ENCODE measurements at regions not wholly inside any gene's neighbourhood (a gene's known extent, or its start where the extent isn't known, plus 50 kb on each side); places are given as distances from the start of the nearest gene placed in this dataset.

DNA sequence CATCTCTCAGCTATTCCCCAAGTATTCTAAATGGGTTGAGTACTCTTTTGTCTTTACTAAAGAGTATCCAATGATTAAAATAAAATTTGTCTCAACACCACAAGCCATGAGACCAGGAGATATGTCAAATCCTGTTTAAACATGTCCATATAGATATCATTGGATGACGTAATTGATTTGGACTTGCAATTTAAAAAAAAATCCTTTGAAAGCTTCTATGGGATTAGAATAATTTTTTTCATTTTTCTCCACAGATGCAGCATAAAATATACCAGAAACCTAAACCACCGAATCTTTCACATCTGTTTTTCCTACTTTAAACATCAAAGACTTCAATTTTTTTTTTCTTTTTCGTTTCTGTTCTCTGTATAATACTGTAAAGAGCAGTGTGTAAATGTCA is 1022.3 kb downstream of the EPHA3 start:
- Histone ChIP-seq H2AFZ (ENCODE audit: low read depth, low read length) (no peak overlapping the region), H3K27ac (ENCODE audit: low read length) (no peak overlapping the region), H3K9ac (ENCODE audit: low read length) (no peak overlapping the region), H3K4me2 (ENCODE audit: low read length) (no peak overlapping the region), H4K20me1 (ENCODE audit: insufficient read depth) (no peaks in the 10 kb centered on the region), H3K79me2 (replicated peaks; ENCODE audit: insufficient read depth, low read length) (no peaks in the 10 kb centered on the region), H3F3A (ENCODE audit: insufficient read depth, low read length, poor library complexity, severe bottlenecking) (no peaks in the 10 kb centered on the region), H3K36me3 (ENCODE audit: insufficient read depth, low read length) (no peaks in the 10 kb centered on the region), H3K4me3 (ENCODE audit: low read length) (no peak overlapping the region), H3K9me2 (ENCODE audit: insufficient read depth, low read length) (no peaks in the 10 kb centered on the region), H3K9me3 (ENCODE audit: low read length) (peaks cover 3% of the 10 kb centered on the region), H3K27me3 (ENCODE audit: insufficient read depth, low read depth, low read length) (no peaks in the 10 kb centered on the region)
- TF ChIP-seq TAF1 (IDR thresholded peaks at IDR 0.05; ENCODE audit: low read depth), result no peak
- TF ChIP-seq, protein P1, sequence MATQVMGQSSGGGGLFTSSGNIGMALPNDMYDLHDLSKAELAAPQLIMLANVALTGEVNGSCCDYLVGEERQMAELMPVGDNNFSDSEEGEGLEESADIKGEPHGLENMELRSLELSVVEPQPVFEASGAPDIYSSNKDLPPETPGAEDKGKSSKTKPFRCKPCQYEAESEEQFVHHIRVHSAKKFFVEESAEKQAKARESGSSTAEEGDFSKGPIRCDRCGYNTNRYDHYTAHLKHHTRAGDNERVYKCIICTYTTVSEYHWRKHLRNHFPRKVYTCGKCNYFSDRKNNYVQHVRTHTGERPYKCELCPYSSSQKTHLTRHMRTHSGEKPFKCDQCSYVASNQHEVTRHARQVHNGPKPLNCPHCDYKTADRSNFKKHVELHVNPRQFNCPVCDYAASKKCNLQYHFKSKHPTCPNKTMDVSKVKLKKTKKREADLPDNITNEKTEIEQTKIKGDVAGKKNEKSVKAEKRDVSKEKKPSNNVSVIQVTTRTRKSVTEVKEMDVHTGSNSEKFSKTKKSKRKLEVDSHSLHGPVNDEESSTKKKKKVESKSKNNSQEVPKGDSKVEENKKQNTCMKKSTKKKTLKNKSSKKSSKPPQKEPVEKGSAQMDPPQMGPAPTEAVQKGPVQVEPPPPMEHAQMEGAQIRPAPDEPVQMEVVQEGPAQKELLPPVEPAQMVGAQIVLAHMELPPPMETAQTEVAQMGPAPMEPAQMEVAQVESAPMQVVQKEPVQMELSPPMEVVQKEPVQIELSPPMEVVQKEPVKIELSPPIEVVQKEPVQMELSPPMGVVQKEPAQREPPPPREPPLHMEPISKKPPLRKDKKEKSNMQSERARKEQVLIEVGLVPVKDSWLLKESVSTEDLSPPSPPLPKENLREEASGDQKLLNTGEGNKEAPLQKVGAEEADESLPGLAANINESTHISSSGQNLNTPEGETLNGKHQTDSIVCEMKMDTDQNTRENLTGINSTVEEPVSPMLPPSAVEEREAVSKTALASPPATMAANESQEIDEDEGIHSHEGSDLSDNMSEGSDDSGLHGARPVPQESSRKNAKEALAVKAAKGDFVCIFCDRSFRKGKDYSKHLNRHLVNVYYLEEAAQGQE (IDR thresholded peaks at IDR 0.05; ENCODE audit: borderline replicate concordance), result no peak
- TF ChIP-seq MXI1 (conservative IDR thresholded peaks at IDR 0.05; ENCODE audit: poor library complexity, severe bottlenecking), result no peak
- TF ChIP-seq, protein P2, sequence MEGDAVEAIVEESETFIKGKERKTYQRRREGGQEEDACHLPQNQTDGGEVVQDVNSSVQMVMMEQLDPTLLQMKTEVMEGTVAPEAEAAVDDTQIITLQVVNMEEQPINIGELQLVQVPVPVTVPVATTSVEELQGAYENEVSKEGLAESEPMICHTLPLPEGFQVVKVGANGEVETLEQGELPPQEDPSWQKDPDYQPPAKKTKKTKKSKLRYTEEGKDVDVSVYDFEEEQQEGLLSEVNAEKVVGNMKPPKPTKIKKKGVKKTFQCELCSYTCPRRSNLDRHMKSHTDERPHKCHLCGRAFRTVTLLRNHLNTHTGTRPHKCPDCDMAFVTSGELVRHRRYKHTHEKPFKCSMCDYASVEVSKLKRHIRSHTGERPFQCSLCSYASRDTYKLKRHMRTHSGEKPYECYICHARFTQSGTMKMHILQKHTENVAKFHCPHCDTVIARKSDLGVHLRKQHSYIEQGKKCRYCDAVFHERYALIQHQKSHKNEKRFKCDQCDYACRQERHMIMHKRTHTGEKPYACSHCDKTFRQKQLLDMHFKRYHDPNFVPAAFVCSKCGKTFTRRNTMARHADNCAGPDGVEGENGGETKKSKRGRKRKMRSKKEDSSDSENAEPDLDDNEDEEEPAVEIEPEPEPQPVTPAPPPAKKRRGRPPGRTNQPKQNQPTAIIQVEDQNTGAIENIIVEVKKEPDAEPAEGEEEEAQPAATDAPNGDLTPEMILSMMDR (IDR thresholded peaks at IDR 0.05; ENCODE audit: poor library complexity, severe bottlenecking), result no peak

DNA sequence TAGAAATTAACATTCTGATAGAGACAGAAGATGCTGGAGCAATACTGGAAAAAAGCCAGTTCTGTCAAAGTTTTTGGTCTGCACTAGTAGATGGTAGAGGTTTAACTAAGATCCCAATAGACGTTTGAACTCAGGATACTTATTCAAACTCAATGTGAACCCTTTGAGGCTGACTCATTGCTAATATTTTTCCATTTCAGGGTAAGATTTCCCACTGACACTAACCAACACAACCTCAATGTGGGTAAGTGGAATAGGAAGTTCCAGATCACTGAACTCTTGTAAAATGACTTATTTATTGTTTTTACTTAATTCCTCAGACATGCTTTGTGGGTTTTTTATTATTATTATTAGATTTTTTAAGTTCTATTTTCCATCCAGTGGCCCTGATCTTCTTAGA is 1024.8 kb downstream of the EPHA3 start:
- TF ChIP-seq POLR2AphosphoS5 (IDR thresholded peaks at IDR 0.05) (no peak), RAD21 (conservative IDR thresholded peaks at IDR 0.05) (no peak), TAF1 (IDR thresholded peaks at IDR 0.05; ENCODE audit: low read depth) (no peak), MXI1 (conservative IDR thresholded peaks at IDR 0.05; ENCODE audit: poor library complexity, severe bottlenecking) (no peak), SMC3 (conservative IDR thresholded peaks at IDR 0.05; ENCODE audit: poor library complexity) (no peak), EP300 (conservative IDR thresholded peaks at IDR 0.05; ENCODE audit: poor library complexity, severe bottlenecking) (no peak), EZH2 (IDR thresholded peaks at IDR 0.05; ENCODE audit: borderline replicate concordance, insufficient read depth, low read length, poor library complexity, severe bottlenecking) (no peak)
- TF ChIP-seq, protein P1 (IDR thresholded peaks at IDR 0.05; ENCODE audit: borderline replicate concordance), result no peak
- TF ChIP-seq, protein P2 (IDR thresholded peaks at IDR 0.05; ENCODE audit: poor library complexity, severe bottlenecking), result no peak
- Histone ChIP-seq H3K9me3 (ENCODE audit: low read length) (no peaks in the 10 kb centered on the region), H3K9me2 (ENCODE audit: insufficient read depth, low read length) (no peaks in the 10 kb centered on the region), H3K27me3 (ENCODE audit: insufficient read depth, low read depth, low read length) (no peaks in the 10 kb centered on the region), H3K4me3 (ENCODE audit: low read length) (no peak overlapping the region), H3F3A (ENCODE audit: insufficient read depth, low read length, poor library complexity, severe bottlenecking) (no peaks in the 10 kb centered on the region), H4K20me1 (ENCODE audit: insufficient read depth) (no peaks in the 10 kb centered on the region), H3K9ac (ENCODE audit: low read length) (no peak overlapping the region), H2AFZ (ENCODE audit: low read depth, low read length) (no peak overlapping the region), H3K27ac (ENCODE audit: low read length) (no peak overlapping the region), H3K36me3 (ENCODE audit: insufficient read depth, low read length) (no peaks in the 10 kb centered on the region), H3K79me2 (replicated peaks; ENCODE audit: insufficient read depth, low read length) (no peaks in the 10 kb centered on the region), H3K4me2 (ENCODE audit: low read length) (no peak overlapping the region)
